ENCODE measurements at regions not wholly inside any gene's neighbourhood (a gene's known extent, or its start where the extent isn't known, plus 50 kb on each side); places are given as distances from the start of the nearest gene placed in this dataset.

DNA sequence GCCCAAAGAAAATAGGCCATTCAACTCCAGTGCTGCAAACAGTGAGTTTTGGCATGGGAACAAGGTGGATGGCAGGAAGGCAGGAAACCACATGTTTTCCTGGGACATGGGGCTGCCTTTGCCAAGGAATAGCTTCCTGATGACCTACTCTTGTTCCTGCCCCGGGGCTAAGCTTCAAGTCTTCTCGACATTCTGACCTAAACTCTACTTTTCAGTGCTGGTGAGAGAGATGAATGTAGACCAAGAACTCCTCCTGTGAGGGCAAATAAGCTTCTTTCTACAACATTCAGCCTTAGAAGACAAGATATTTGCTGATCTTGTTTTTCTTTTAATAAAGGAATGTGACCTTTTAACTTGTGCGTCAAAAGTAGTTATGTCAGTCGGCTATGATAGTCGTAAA is 199.0 kb downstream of the GPR37 start (continued):
- TF ChIP-seq, protein P1, sequence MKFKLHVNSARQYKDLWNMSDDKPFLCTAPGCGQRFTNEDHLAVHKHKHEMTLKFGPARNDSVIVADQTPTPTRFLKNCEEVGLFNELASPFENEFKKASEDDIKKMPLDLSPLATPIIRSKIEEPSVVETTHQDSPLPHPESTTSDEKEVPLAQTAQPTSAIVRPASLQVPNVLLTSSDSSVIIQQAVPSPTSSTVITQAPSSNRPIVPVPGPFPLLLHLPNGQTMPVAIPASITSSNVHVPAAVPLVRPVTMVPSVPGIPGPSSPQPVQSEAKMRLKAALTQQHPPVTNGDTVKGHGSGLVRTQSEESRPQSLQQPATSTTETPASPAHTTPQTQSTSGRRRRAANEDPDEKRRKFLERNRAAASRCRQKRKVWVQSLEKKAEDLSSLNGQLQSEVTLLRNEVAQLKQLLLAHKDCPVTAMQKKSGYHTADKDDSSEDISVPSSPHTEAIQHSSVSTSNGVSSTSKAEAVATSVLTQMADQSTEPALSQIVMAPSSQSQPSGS (CRISPR knock-in tag; IDR thresholded peaks at IDR 0.05; ENCODE audit: borderline replicate concordance, low read depth) = no peak
- TF ChIP-seq, protein P2, sequence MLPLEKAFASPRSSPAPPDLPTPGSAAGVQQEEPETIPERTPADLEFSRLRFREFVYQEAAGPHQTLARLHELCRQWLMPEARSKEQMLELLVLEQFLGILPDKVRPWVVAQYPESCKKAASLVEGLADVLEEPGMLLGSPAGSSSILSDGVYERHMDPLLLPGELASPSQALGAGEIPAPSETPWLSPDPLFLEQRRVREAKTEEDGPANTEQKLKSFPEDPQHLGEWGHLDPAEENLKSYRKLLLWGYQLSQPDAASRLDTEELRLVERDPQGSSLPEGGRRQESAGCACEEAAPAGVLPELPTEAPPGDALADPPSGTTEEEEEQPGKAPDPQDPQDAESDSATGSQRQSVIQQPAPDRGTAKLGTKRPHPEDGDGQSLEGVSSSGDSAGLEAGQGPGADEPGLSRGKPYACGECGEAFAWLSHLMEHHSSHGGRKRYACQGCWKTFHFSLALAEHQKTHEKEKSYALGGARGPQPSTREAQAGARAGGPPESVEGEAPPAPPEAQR (CRISPR knock-in tag; IDR thresholded peaks at IDR 0.05) = no peak
- TF ChIP-seq MAX (CRISPR knock-in tag; IDR thresholded peaks at IDR 0.05) (no peak), NR1H2 (CRISPR knock-in tag; IDR thresholded peaks at IDR 0.05) (no peak), PRRX2 (CRISPR knock-in tag; IDR thresholded peaks at IDR 0.05) (no peak), E2F1 (CRISPR knock-in tag; IDR thresholded peaks at IDR 0.05) (no peak), ATF1 (CRISPR knock-in tag; IDR thresholded peaks at IDR 0.05) (no peak), TP53 (CRISPR knock-in tag; IDR thresholded peaks at IDR 0.05) (no peak)
- TF ChIP-seq, protein P3, sequence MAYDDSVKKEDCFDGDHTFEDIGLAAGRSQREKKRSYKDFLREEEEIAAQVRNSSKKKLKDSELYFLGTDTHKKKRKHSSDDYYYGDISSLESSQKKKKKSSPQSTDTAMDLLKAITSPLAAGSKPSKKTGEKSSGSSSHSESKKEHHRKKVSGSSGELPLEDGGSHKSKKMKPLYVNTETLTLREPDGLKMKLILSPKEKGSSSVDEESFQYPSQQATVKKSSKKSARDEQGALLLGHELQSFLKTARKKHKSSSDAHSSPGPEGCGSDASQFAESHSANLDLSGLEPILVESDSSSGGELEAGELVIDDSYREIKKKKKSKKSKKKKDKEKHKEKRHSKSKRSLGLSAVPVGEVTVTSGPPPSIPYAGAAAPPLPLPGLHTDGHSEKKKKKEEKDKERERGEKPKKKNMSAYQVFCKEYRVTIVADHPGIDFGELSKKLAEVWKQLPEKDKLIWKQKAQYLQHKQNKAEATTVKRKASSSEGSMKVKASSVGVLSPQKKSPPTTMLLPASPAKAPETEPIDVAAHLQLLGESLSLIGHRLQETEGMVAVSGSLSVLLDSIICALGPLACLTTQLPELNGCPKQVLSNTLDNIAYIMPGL (CRISPR knock-in tag; IDR thresholded peaks at IDR 0.05) = no peak

GRCh38 chr7:124557587-124557986 is 208.0 kb downstream of the GPR37 start:
- H3K27ac Mint-ChIP-seq = no peak overlapping the region
- no peak for TF ChIP-seq ZNF423 (CRISPR knock-in tag; IDR thresholded peaks at IDR 0.05)
- TF ChIP-seq TEAD4 (CRISPR knock-in tag; IDR thresholded peaks at IDR 0.05) = no peak
- TF ChIP-seq ZNF396 (CRISPR knock-in tag; IDR thresholded peaks at IDR 0.05; ENCODE audit: borderline replicate concordance) = no peak
- TF ChIP-seq, protein P4, sequence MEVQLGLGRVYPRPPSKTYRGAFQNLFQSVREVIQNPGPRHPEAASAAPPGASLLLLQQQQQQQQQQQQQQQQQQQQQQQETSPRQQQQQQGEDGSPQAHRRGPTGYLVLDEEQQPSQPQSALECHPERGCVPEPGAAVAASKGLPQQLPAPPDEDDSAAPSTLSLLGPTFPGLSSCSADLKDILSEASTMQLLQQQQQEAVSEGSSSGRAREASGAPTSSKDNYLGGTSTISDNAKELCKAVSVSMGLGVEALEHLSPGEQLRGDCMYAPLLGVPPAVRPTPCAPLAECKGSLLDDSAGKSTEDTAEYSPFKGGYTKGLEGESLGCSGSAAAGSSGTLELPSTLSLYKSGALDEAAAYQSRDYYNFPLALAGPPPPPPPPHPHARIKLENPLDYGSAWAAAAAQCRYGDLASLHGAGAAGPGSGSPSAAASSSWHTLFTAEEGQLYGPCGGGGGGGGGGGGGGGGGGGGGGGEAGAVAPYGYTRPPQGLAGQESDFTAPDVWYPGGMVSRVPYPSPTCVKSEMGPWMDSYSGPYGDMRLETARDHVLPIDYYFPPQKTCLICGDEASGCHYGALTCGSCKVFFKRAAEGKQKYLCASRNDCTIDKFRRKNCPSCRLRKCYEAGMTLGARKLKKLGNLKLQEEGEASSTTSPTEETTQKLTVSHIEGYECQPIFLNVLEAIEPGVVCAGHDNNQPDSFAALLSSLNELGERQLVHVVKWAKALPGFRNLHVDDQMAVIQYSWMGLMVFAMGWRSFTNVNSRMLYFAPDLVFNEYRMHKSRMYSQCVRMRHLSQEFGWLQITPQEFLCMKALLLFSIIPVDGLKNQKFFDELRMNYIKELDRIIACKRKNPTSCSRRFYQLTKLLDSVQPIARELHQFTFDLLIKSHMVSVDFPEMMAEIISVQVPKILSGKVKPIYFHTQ (CRISPR knock-in tag; IDR thresholded peaks at IDR 0.05) = no peak
- TF ChIP-seq, protein P5, sequence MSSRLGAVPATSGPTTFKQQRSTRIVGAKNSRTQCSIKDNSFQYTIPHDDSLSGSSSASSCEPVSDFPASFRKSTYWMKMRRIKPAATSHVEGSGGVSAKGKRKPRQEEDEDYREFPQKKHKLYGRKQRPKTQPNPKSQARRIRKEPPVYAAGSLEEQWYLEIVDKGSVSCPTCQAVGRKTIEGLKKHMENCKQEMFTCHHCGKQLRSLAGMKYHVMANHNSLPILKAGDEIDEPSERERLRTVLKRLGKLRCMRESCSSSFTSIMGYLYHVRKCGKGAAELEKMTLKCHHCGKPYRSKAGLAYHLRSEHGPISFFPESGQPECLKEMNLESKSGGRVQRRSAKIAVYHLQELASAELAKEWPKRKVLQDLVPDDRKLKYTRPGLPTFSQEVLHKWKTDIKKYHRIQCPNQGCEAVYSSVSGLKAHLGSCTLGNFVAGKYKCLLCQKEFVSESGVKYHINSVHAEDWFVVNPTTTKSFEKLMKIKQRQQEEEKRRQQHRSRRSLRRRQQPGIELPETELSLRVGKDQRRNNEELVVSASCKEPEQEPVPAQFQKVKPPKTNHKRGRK (CRISPR knock-in tag; IDR thresholded peaks at IDR 0.05; ENCODE audit: borderline replicate concordance) = no peak
- TF ChIP-seq USF1 (CRISPR knock-in tag; IDR thresholded peaks at IDR 0.05) = no peak
- no peak for TF ChIP-seq TEAD1 (CRISPR knock-in tag; IDR thresholded peaks at IDR 0.05)
- no peak for TF ChIP-seq SMAD3 (CRISPR knock-in tag; IDR thresholded peaks at IDR 0.05; ENCODE audit: borderline replicate concordance)
- TF ChIP-seq, protein P6, sequence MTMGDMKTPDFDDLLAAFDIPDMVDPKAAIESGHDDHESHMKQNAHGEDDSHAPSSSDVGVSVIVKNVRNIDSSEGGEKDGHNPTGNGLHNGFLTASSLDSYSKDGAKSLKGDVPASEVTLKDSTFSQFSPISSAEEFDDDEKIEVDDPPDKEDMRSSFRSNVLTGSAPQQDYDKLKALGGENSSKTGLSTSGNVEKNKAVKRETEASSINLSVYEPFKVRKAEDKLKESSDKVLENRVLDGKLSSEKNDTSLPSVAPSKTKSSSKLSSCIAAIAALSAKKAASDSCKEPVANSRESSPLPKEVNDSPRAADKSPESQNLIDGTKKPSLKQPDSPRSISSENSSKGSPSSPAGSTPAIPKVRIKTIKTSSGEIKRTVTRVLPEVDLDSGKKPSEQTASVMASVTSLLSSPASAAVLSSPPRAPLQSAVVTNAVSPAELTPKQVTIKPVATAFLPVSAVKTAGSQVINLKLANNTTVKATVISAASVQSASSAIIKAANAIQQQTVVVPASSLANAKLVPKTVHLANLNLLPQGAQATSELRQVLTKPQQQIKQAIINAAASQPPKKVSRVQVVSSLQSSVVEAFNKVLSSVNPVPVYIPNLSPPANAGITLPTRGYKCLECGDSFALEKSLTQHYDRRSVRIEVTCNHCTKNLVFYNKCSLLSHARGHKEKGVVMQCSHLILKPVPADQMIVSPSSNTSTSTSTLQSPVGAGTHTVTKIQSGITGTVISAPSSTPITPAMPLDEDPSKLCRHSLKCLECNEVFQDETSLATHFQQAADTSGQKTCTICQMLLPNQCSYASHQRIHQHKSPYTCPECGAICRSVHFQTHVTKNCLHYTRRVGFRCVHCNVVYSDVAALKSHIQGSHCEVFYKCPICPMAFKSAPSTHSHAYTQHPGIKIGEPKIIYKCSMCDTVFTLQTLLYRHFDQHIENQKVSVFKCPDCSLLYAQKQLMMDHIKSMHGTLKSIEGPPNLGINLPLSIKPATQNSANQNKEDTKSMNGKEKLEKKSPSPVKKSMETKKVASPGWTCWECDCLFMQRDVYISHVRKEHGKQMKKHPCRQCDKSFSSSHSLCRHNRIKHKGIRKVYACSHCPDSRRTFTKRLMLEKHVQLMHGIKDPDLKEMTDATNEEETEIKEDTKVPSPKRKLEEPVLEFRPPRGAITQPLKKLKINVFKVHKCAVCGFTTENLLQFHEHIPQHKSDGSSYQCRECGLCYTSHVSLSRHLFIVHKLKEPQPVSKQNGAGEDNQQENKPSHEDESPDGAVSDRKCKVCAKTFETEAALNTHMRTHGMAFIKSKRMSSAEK (CRISPR knock-in tag; IDR thresholded peaks at IDR 0.05; ENCODE audit: borderline replicate concordance) = no peak
- TF ChIP-seq JUN (CRISPR knock-in tag; IDR thresholded peaks at IDR 0.05) = no peak
- TF ChIP-seq NFE2L1 (CRISPR knock-in tag; IDR thresholded peaks at IDR 0.05) = no peak
- no peak for ATAC-seq
- POLR2A ChIA-PET = no interaction called here
- CTCF ChIA-PET = interaction anchor here (0.6 kb wide), 1 partner anchor 12 kb away, joined by 3 read pairs; no protein-coding TSS in a partner anchor
- H3K9me3 Mint-ChIP-seq = no peaks in the 10 kb centered on the region
- H3K27me3 Mint-ChIP-seq (ENCODE audit: low read depth) = no peaks in the 10 kb centered on the region
- no peaks in the 10 kb centered on the region for H3K4me1 Mint-ChIP-seq
- no peak overlapping the region for H3K4me3 Mint-ChIP-seq
- H3K36me3 Mint-ChIP-seq = no peaks in the 10 kb centered on the region
- DNase-seq (ENCODE audit: low spot score) = no peak

All from WTC11 (cell line).